GM19438 (cell line): ENCODE measurements at regions not wholly inside any gene's neighbourhood (a gene's known extent, or its start where the extent isn't known, plus 50 kb on each side); places are given as distances from the start of the nearest gene placed in this dataset.
"Not testable (repeated sequence)": the region's sequence is repeated elsewhere in the genome, so short reads cannot be mapped to it uniquely, and the experiment has no call there.

ENCODE experiments used
- ATAC-seq: cut with Tn5 transposase; IDR thresholded peaks from one replicate; pipeline ENCODE4 v1.9.1; 2021; ENCODE audit warnings: low read depth; ENCODE audit not compliant: unreplicated experiment

GRCh38 chr14:106507354-106507753 lies 981.0 kb downstream of the TMEM121 start:
- no peak for ATAC-seq

- no peak for ATAC-seq
These were observed 981.8 kb downstream of the TMEM121 start for GRCh38 chr14:106508216-106508615.

- ATAC-seq: no peak
These were observed 982.8 kb downstream of the TMEM121 start for GRCh38 chr14:106509176-106509575.

GRCh38 chr14:106509807-106510206 lies 983.4 kb downstream of the TMEM121 start:
- ATAC-seq: no peak

GRCh38 chr14:106511006-106511799 lies 984.8 kb downstream of the TMEM121 start:
- ATAC-seq: no peak

GRCh38 chr14:106511800-106512198 lies 985.4 kb downstream of the TMEM121 start:
- ATAC-seq: no peak

GRCh38 chr14:106513302-106513701 lies 986.9 kb downstream of the TMEM121 start:
- no peak for ATAC-seq

GRCh38 chr14:106518054-106518943 lies 991.9 kb downstream of the TMEM121 start:
- ATAC-seq: no peak

- not testable (repeated sequence) for ATAC-seq
These were observed 995.7 kb downstream of the TMEM121 start for GRCh38 chr14:106522118-106522517.

- no peak for ATAC-seq
These were observed 996.6 kb downstream of the TMEM121 start for GRCh38 chr14:106522990-106523389.

GRCh38 chr14:106528717-106529116 lies 1002.3 kb downstream of the TMEM121 start:
- ATAC-seq: no peak

GRCh38 chr14:106530031-106530422 lies 1003.6 kb downstream of the TMEM121 start:
- ATAC-seq: no peak

- ATAC-seq: peak; percentile 56
These were observed 1004.2 kb downstream of the TMEM121 start for GRCh38 chr14:106530423-106531107.

- ATAC-seq: not testable (repeated sequence)
These were observed 1011.2 kb downstream of the TMEM121 start for GRCh38 chr14:106537597-106537996.

- ATAC-seq: no peak
These were observed 1011.8 kb downstream of the TMEM121 start for GRCh38 chr14:106538201-106538600.

- ATAC-seq: no peak
These were observed 1021.5 kb downstream of the TMEM121 start for GRCh38 chr14:106547735-106548434.

- no peak for ATAC-seq
These were observed 1022.7 kb downstream of the TMEM121 start for GRCh38 chr14:106549064-106549463.

- no peak for ATAC-seq
These were observed 1024.9 kb downstream of the TMEM121 start for GRCh38 chr14:106551265-106551664.

GRCh38 chr14:106556211-106556610 lies 1029.8 kb downstream of the TMEM121 start:
- ATAC-seq: not testable (repeated sequence)

GRCh38 chr14:106556665-106557289 lies 1030.4 kb downstream of the TMEM121 start:
- no peak for ATAC-seq
